Small intestine (tissue), 7 donors: ENCODE measurements at regions not wholly inside any gene's neighbourhood (a gene's known extent, or its start where the extent isn't known, plus 50 kb on each side); places are given as distances from the start of the nearest gene placed in this dataset.
"Not testable (repeated sequence)": the region's sequence is repeated elsewhere in the genome, so short reads cannot be mapped to it uniquely, and the experiment has no call there.

ENCODE experiments used
- DNase-seq, 2 donors: peaks; one replicate each; pipeline versions ENCODE4 v3.0.0 to v3.0.0-alpha.2; 2013
- FAIRE-seq: peaks from 2 replicates; lab custom pipeline; 2012; peaks lifted over from hg19 to GRCh38; lab: Jason Lieb, UNC
- H3K27ac ChIP-seq, 3 donors: one replicate each; pipeline ENCODE4 v1.5.1; 2013; ENCODE audit warnings: low read length in 2 of 3, mild to moderate bottlenecking in 2 of 3, control low read depth in 1 of 3, inconsistent platforms in 1 of 3, low read depth in 1 of 3, moderate library complexity in 1 of 3
- H3K27me3 ChIP-seq, 3 donors: one replicate each; pipeline ENCODE4 v1.6.1; 2013; ENCODE audit warnings: low read length in 3 of 3, inconsistent platforms in 1 of 3; ENCODE audit not compliant: control insufficient read depth in 3 of 3, insufficient read depth in 3 of 3
- H3K36me3 ChIP-seq, 3 donors: one replicate each; pipeline ENCODE4 v1.6.1; 2013; ENCODE audit warnings: low read length in 3 of 3, inconsistent platforms in 1 of 3, low read depth in 1 of 3, mild to moderate bottlenecking in 1 of 3, moderate library complexity in 1 of 3; ENCODE audit not compliant: control insufficient read depth in 3 of 3, insufficient read depth in 2 of 3
- H3K4me1 ChIP-seq, 3 donors: one replicate each; pipeline ENCODE4 v1.6.1; 2013; ENCODE audit warnings: low read length in 2 of 3, inconsistent platforms in 1 of 3, low read depth in 1 of 3, mild to moderate bottlenecking in 1 of 3, moderate library complexity in 1 of 3; ENCODE audit not compliant: control insufficient read depth in 3 of 3, insufficient read depth in 2 of 3
- H3K4me3 ChIP-seq, 3 donors: one replicate each; pipeline ENCODE4 v1.5.1; 2013; ENCODE audit warnings: low read length in 3 of 3, control low read depth in 1 of 3, inconsistent platforms in 1 of 3, low read depth in 1 of 3, mild to moderate bottlenecking in 1 of 3, moderate library complexity in 1 of 3
- H3K9me3 ChIP-seq, 2 donors: one replicate each; pipeline ENCODE4 v1.6.1; 2013; ENCODE audit warnings: low read depth in 1 of 2, low read length in 1 of 2; ENCODE audit not compliant: control insufficient read depth in 2 of 2, insufficient read depth in 1 of 2
- WGBS, 3 donors: extraction: QIAGEN DNeasy Blood & Tissue Kit; methylation state at CpG; one replicate each; pipeline ENCODE4 v1.1.7; 2013; 5-methylcytosine and 5-hydroxymethylcytosine counted together
- donor health status: healthy with polysubstance abuse.
- donor health status: control.
- donor health status: control.
- donor health status: Bipolar disorder and iron deficiency.
- donor health status: healthy.

- H3K9me3 ChIP-seq = no peaks in the 10 kb centered on the region
Observed at GRCh38 chr5:96316487-96316886, 116.6 kb downstream of the PCSK1 start.

GRCh38 chr5:96316017-96316416 is 117.0 kb downstream of the PCSK1 start:
- H3K27ac ChIP-seq = peak overlapping the region in 1 of 3 donors; percentile 27
- H3K4me1 ChIP-seq = no peaks in the 10 kb centered on the region
- H3K9me3 ChIP-seq = no peaks in the 10 kb centered on the region
- no peaks in the 10 kb centered on the region for H3K36me3 ChIP-seq
- no peaks in the 10 kb centered on the region for H3K27me3 ChIP-seq
- DNase-seq (peak in 1 of 2 donors; percentile 12), FAIRE-seq (no peak)
- H3K4me3 ChIP-seq = no peak overlapping the region

More at GRCh38 chr5:96316487-96316886, 116.6 kb downstream of the PCSK1 start:
- 20 to 54% (median 28%) methylated on average over 2 of the region's 2 CpGs for WGBS, 3 donors
- Histone ChIP-seq H3K36me3 (no peaks in the 10 kb centered on the region), H3K27me3 (no peaks in the 10 kb centered on the region), H3K4me3 (no peak overlapping the region), H3K27ac (peak overlapping the region in 1 of 3 donors; percentile 27), H3K4me1 (no peaks in the 10 kb centered on the region)
- DNase-seq (peak; percentile 32 to 38), FAIRE-seq (no peak)

GRCh38 chr5:96315431-96315830 is 117.6 kb downstream of the PCSK1 start:
- DNase-seq (no peak), FAIRE-seq (no peak)
- H3K9me3 ChIP-seq = no peaks in the 10 kb centered on the region
- H3K27me3 ChIP-seq = no peaks in the 10 kb centered on the region
- no peaks in the 10 kb centered on the region for H3K36me3 ChIP-seq
- no peaks in the 10 kb centered on the region for H3K4me1 ChIP-seq
- no peak overlapping the region for H3K4me3 ChIP-seq
- peak overlapping the region in 1 of 3 donors; percentile 21 for H3K27ac ChIP-seq

DNA sequence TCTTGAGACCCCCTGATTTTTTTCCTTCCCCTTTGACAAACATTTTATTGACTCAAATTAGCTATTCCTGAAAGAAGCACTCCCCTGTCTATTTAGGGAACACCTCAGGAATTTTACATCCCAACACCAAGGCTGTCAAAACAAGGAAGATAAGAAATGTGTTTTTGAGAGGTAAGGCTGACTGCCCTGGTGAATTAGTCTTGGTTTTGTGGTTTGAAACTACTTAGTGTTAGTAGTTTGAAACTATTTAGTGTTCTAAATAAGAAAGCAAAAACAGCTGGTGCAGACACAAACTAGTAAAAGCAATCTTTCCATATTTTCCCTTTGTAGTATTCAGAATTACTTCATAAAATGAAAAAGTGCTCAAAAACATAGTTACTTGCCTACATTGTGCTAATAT is 120.7 kb downstream of the PCSK1 start:
- Histone ChIP-seq H3K4me3 (no peak overlapping the region), H3K9me3 (peaks cover 0 to 8% of the 10 kb centered on the region in 2 donors), H3K27ac (no peak overlapping the region), H3K4me1 (no peaks in the 10 kb centered on the region), H3K27me3 (no peaks in the 10 kb centered on the region), H3K36me3 (no peaks in the 10 kb centered on the region)
- no peak for DNase-seq
- FAIRE-seq = no peak

DNA sequence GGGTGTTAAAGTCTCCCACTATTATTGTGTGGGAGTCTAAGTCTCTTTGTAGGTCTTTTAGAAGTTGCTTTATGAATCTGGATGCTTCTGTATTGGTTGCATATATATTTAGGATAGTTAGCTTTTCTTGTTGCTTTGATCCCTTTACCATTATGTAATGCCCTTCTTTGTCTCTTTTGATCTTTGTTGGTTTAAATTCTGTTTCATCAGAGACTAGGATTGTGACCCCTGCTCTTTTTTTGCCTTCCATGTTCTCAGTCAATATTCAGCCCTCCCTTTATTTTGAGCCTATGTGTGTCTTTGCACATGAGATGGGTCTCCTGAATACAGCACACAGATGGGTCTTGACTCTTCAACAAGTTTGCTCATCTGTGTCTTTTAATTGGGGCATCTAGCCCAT is 126.0 kb downstream of the PCSK1 start:
- not testable (repeated sequence) for FAIRE-seq, H3K4me1 ChIP-seq, DNase-seq, H3K4me3 ChIP-seq, H3K27ac ChIP-seq, H3K27me3 ChIP-seq, H3K36me3 ChIP-seq
- peaks cover 0 to 16% of the 10 kb centered on the region in 2 donors for H3K9me3 ChIP-seq

DNA sequence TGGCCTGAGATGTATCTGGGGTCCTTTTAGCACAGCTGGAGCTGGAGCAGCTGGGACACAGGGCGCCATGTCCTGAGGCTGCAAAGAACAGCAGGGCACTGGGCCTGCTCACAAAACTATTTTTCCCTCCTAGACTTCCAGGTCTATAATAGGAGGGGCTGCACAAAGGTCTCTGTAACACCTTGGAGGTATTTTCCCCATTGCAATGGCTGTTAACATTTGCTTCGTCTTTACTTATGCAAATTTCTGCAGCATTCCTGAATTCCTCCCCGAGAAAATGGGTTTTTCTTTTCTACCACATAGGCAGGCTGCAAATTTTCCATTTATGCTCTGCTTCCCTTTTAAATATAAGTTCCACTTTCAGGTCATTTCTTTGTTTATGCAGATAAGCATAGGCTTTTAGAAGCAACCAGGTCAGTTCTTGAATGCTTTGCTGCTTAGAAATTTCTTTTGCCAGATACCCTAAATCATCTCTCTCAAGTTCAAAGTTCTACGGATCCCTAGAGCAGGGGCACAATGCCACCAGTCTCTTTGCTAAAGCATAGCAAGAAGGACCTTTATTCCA is 130.8 kb downstream of the PCSK1 start:
- H3K27me3 ChIP-seq = no peaks in the 10 kb centered on the region
- H3K9me3 ChIP-seq = peaks cover 0 to 18% of the 10 kb centered on the region in 2 donors
- no peak overlapping the region for H3K4me3 ChIP-seq
- 82 to 89% (median 82%) methylated on average over 4 of the region's 4 CpGs for whole genome bisulfite sequencing, 3 donors
- no peak for FAIRE-seq
- H3K27ac ChIP-seq = no peak overlapping the region
- no peaks in the 10 kb centered on the region for H3K36me3 ChIP-seq
- H3K4me1 ChIP-seq = no peaks in the 10 kb centered on the region
- DNase-seq = no peak

DNA sequence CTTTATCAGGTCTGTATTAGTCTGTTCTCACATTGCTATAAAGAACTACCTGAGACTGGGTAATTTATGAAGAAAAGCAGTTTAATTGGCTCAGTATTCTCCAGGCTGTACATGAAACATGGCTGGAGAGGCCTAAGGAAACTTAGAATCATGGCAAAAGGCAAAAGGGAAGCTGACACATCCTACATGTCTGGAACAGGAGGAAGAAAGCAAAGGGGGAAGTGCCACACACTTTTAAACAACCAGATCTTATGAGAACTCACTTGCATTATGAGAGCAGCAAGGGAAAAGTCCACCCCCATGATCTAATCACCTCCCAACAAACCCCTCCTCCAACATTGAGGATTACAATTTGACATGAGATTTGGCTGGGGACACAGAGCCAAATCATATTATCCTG is 132.1 kb downstream of the PCSK1 start:
- Histone ChIP-seq H3K27ac (no peak overlapping the region), H3K27me3 (no peaks in the 10 kb centered on the region), H3K4me3 (no peak overlapping the region), H3K9me3 (peaks cover 0 to 18% of the 10 kb centered on the region in 2 donors), H3K36me3 (no peaks in the 10 kb centered on the region), H3K4me1 (no peaks in the 10 kb centered on the region)
- FAIRE-seq (no peak), DNase-seq (no peak)

- DNase-seq (peak in 1 of 2 donors; percentile 30), FAIRE-seq (no peak)
- Histone ChIP-seq H3K4me1 (no peaks in the 10 kb centered on the region), H3K4me3 (no peak overlapping the region), H3K9me3 (peaks cover 0 to 14% of the 10 kb centered on the region in 2 donors), H3K36me3 (no peaks in the 10 kb centered on the region), H3K27ac (no peak overlapping the region), H3K27me3 (no peaks in the 10 kb centered on the region)
- 47 to 58% (median 52%) methylated on average over 3 of the region's 3 CpGs for WGBS, 3 donors
Observed at GRCh38 chr5:96297867-96298266, 135.2 kb downstream of the PCSK1 start.

- WGBS, 3 donors = 47 to 59% (median 48%) methylated on average over 1 of the region's 1 CpG
- FAIRE-seq (no peak), DNase-seq (no peak)
- Histone ChIP-seq H3K27ac (no peak overlapping the region), H3K27me3 (no peaks in the 10 kb centered on the region), H3K9me3 (peaks cover 0 to 12% of the 10 kb centered on the region in 2 donors), H3K36me3 (no peaks in the 10 kb centered on the region), H3K4me3 (no peak overlapping the region), H3K4me1 (no peaks in the 10 kb centered on the region)
Observed at GRCh38 chr5:96297290-96297689, 135.8 kb downstream of the PCSK1 start.
